ENCODE measurements at regions not wholly inside any gene's neighbourhood (a gene's known extent, or its start where the extent isn't known, plus 50 kb on each side); places are given as distances from the start of the nearest gene placed in this dataset.
A peak's percentile ranks its signal among the peaks of the same experiment; 100 is the strongest.

DNA sequence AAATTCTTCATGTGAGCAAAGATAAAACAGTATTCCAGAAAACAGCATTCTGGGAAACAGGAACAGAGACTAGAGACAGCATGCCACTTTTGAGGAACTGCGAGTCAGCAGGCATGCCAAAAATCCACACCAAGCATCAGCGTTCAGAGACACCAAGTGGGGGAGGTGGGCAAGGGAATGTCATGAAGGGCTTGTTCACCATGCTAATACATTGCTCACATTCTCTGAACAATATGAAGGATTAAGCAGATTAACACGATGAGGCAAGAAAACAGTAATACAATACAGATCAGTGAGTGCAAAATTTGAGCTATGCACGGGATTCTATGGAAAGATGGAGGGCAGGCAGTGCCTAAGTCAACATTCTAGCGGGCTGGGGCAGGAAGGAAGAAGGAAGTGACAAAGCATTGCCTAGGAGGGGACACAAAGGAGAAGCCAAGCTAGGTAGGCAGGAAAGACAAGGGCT lies 278.3 kb downstream of the FBXW7 start (continued):
- TF ChIP-seq RELB (IDR thresholded peaks at IDR 0.05; ENCODE audit: low read depth) (0 out of 2 replicates have a peak, but pooled peaks have one; percentile 18), IKZF2 (IDR thresholded peaks at IDR 0.05) (peak; percentile 52 to 55; a peak in 2 of 4 replicates), LARP7 (IDR thresholded peaks at IDR 0.05) (no peak), SMAD5 (IDR thresholded peaks at IDR 0.05; ENCODE audit: low read depth) (no peak), IRF4 (IDR thresholded peaks at IDR 0.05; ENCODE audit: low read depth, low read length) (no peak), MEF2A (IDR thresholded peaks at IDR 0.05; ENCODE audit: insufficient read depth, low read depth, low read length) (no peak)
- TF ChIP-seq, protein P1, sequence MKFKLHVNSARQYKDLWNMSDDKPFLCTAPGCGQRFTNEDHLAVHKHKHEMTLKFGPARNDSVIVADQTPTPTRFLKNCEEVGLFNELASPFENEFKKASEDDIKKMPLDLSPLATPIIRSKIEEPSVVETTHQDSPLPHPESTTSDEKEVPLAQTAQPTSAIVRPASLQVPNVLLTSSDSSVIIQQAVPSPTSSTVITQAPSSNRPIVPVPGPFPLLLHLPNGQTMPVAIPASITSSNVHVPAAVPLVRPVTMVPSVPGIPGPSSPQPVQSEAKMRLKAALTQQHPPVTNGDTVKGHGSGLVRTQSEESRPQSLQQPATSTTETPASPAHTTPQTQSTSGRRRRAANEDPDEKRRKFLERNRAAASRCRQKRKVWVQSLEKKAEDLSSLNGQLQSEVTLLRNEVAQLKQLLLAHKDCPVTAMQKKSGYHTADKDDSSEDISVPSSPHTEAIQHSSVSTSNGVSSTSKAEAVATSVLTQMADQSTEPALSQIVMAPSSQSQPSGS (IDR thresholded peaks at IDR 0.05; ENCODE audit: low read length): no peak
- TF ChIP-seq, protein P2, sequence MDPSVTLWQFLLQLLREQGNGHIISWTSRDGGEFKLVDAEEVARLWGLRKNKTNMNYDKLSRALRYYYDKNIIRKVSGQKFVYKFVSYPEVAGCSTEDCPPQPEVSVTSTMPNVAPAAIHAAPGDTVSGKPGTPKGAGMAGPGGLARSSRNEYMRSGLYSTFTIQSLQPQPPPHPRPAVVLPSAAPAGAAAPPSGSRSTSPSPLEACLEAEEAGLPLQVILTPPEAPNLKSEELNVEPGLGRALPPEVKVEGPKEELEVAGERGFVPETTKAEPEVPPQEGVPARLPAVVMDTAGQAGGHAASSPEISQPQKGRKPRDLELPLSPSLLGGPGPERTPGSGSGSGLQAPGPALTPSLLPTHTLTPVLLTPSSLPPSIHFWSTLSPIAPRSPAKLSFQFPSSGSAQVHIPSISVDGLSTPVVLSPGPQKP (IDR thresholded peaks at IDR 0.05; ENCODE audit: low read depth, low read length): no peak

GRCh38 chr4:152256996-152257395 lies 278.9 kb downstream of the FBXW7 start:
- FAIRE-seq: no peak
- in situ Hi-C loops (cut with MboI) (no loop called here), intact Hi-C loops (cut with micrococcal nuclease; ENCODE audit: unreplicated experiment) (no loop called here)
- no peaks in the 10 kb centered on the region; a peak in 1 of 4 replicates for H3K36me3 ChIP-seq (ENCODE audit: control insufficient read depth in 2 of 2, insufficient read depth in 2 of 2, low read length in 1 of 2)
- no peaks in the 10 kb centered on the region for H3K79me2 ChIP-seq (ENCODE audit: control insufficient read depth, insufficient read depth, low read length)
- ATAC-seq: no peak
- ChIA-PET SMC1A (ENCODE audit: uncharacterized antibody, unreplicated experiment) (interaction anchor here (0.8 to 4.1 kb wide), 6 partner anchors 13 to 92 kb away, joined by 3 to 21 read pairs (median 4); no protein-coding TSS in a partner anchor), CTCF (interaction anchor here (3.0 kb wide), 1 partner anchor 21 kb away, joined by 8 read pairs; no protein-coding TSS in a partner anchor), RAD21 (ENCODE audit: unreplicated experiment) (interaction anchor here (0.5 to 0.9 kb wide), 3 partner anchors 12 to 183 kb away, joined by 3 read pairs; no protein-coding TSS in a partner anchor), POLR2A (no interaction called here)
- BruUV-seq (replicated peaks): no TSS peak
- no peaks in the 10 kb centered on the region for H4K20me1 ChIP-seq (ENCODE audit: control insufficient read depth, insufficient read depth)
- peaks cover 19% of the 10 kb centered on the region for H3K4me1 ChIP-seq (ENCODE audit: control insufficient read depth, insufficient read depth, low read length)
- H3K9ac ChIP-seq (ENCODE audit: control insufficient read depth, insufficient read depth, low read length): no peak overlapping the region
- WGBS (ENCODE audit: insufficient coverage, insufficient replicate concordance, low lambda C conversion rate, missing lambda C conversion rate): 93% methylated on average over 3 of the region's 3 CpGs
- H3K27ac ChIP-seq (ENCODE audit: control insufficient read depth, insufficient read depth): no peak overlapping the region
- no peak for DNase-seq (ENCODE audit: low read depth, low spot score)
- H2AFZ ChIP-seq (ENCODE audit: control insufficient read depth, low read depth, low read length): no peak overlapping the region
- H3K4me3 ChIP-seq: no peak overlapping the region
- no peaks in the 10 kb centered on the region; the same call in 1 of the 3 replicates for H3K9me3 ChIP-seq (replicated peaks; ENCODE audit: control insufficient read depth, insufficient read depth, low read length)
- no peaks in the 10 kb centered on the region for H3K27me3 ChIP-seq (replicated peaks in 1 of 2; ENCODE audit: control insufficient read depth in 2 of 2, insufficient read depth in 2 of 2, low read length in 1 of 2)
- no peak overlapping the region for H3K4me2 ChIP-seq (ENCODE audit: control insufficient read depth, insufficient read depth)
- no peak for TF ChIP-seq KDM1A (IDR thresholded peaks at IDR 0.05; ENCODE audit: borderline replicate concordance)
- TF ChIP-seq ZNF217 (IDR thresholded peaks at IDR 0.05): no peak
- TF ChIP-seq KAT2A (conservative IDR thresholded peaks at IDR 0.05; ENCODE audit: control insufficient read depth, low read depth, low read length): no peak
- TF ChIP-seq, protein P3, sequence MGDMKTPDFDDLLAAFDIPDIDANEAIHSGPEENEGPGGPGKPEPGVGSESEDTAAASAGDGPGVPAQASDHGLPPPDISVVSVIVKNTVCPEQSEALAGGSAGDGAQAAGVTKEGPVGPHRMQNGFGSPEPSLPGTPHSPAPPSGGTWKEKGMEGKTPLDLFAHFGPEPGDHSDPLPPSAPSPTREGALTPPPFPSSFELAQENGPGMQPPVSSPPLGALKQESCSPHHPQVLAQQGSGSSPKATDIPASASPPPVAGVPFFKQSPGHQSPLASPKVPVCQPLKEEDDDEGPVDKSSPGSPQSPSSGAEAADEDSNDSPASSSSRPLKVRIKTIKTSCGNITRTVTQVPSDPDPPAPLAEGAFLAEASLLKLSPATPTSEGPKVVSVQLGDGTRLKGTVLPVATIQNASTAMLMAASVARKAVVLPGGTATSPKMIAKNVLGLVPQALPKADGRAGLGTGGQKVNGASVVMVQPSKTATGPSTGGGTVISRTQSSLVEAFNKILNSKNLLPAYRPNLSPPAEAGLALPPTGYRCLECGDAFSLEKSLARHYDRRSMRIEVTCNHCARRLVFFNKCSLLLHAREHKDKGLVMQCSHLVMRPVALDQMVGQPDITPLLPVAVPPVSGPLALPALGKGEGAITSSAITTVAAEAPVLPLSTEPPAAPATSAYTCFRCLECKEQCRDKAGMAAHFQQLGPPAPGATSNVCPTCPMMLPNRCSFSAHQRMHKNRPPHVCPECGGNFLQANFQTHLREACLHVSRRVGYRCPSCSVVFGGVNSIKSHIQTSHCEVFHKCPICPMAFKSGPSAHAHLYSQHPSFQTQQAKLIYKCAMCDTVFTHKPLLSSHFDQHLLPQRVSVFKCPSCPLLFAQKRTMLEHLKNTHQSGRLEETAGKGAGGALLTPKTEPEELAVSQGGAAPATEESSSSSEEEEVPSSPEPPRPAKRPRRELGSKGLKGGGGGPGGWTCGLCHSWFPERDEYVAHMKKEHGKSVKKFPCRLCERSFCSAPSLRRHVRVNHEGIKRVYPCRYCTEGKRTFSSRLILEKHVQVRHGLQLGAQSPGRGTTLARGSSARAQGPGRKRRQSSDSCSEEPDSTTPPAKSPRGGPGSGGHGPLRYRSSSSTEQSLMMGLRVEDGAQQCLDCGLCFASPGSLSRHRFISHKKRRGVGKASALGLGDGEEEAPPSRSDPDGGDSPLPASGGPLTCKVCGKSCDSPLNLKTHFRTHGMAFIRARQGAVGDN (IDR thresholded peaks at IDR 0.05): no peak
- no peak for TF ChIP-seq ZNF622 (IDR thresholded peaks at IDR 0.05)

Measured in GM12878 (cell line).